Anterior cingulate cortex (tissue), 58 donors: ENCODE measurements at regions not wholly inside any gene's neighbourhood (a gene's known extent, or its start where the extent isn't known, plus 50 kb on each side); places are given as distances from the start of the nearest gene placed in this dataset.
"Not testable (repeated sequence)": the region's sequence is repeated elsewhere in the genome, so short reads cannot be mapped to it uniquely, and the experiment has no call there.

Experiments
- DNase-seq, 58 donors: peaks; one replicate each; lab custom pipeline; 2025; lab: John Stamatoyannopoulos, UW

DNA sequence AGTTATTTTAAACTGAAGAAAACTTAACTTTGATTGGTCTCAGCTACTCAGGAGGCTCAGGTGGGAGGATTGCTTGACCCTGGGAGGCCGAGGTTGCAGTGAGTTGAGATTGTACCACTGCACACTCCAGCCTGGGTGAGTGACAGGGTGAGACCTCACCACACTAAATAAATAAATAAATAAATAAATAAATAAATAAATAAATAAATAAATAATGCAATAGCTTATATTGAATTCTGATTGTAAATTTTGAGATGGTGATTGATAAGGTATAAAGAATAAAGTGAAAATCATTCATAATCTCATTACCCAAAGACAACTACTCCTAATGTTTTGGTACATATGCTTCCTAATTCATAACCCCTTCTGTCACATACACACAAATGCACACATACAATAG, 58.1 kb downstream of the TUBA3C start:
- no peak for DNase-seq

- DNase-seq, result no peak
Observed at GRCh38 chr13:19117913-19118739, 63.5 kb downstream of the TUBA3C start.

DNA sequence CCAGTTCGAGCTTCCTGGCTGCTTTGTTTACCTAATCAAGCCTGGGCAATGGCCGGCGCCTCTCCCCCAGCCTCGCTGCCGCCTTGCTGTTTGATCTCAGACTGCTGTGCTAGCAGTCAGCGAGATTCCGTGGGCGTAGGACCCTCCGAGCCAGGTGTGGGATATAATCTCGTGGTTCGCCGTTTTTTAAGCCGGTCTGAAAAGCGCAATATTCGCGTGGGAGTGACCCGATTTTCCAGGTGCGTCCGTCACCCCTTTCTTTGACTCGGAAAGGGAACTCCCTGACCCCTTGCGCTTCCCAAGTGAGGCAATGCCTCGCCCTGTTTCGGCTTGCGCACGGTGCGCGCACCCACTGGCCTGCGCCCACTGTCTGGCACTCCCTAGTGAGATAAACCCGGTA, 72.4 kb downstream of the TUBA3C start:
- not testable (repeated sequence) for DNase-seq

DNA sequence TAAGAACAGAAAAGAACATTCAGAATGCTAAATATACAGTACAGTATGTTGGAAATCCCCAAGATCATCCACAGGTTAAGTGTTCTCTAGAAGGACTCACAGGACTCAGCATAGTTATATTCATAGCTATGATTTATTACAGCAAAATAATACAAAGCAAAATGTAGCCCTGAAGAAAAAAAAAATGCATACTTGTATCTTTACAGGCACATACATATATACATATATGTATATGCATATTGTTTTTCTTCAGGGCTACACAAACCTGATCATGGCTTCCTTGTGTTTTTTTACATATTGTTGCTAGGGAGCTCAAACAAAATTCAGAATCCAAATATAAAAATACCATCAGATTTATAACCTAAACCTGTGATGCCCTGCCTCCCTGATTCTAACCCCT, 78.5 kb downstream of the TUBA3C start:
- DNase-seq, result no peak

DNA sequence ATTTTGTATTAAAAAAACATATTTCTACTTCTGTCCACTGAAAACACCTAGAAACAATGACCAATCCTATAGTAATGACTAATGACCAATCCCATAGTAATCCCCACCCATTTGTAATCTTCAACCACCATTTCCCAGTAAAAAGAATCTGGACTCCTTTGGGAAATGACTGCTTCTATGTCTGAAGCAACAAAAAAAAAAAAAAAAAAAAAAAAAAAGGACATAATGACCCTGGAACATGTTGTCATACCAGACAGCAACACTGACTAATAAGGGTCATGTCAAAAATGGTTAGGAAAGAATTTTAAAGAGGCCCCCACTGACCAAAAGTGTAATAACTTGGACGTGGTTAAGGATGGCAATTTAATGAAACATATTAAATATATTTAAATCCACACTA, 88.3 kb downstream of the TUBA3C start:
- DNase-seq, result no peak

GRCh38 chr13:19090495-19090894, 91.1 kb downstream of the TUBA3C start:
- DNase-seq, result no peak

DNA sequence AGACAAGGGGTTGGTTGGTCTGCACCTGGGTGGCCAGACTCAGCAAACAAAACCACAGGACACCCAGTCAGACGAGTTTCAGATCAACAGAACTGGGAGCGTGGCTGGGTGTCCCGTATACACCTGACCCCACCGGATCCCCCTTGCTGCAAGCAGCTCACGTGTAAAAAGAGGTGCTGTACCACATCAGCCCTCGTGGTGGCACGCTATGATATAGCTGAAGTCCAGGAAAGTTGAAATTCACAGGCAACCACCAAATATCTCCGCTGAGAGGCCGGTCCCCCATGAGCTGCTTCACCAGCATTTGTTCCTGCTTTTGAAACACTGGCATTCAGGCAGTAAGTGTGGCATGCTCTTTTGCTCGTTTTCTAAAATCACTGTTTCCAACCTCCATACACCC, 92.3 kb downstream of the TUBA3C start:
- peak in 2 of 58 donors; percentile 1 for DNase-seq

GRCh38 chr13:19088416-19088815, 93.2 kb downstream of the TUBA3C start:
- DNase-seq, result no peak

DNA sequence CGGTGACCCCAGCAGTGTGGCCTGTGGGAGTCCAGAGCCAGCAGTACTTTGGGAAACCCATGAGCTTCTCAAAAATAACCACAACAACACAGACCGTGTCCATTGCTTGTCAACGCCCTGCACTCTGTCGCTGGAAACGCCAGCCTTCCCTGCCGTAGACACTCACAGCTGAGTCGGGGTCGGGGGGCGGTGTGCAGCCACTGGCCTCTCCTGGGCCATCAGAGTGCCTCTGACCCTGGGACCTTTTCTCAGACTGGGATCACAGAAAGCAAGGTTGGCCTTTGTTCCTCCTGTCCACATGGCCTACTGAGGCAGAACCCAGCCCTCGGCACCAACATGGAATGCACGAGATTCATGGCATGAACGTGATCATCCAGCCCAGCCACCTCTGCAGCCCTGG, 95.7 kb downstream of the TUBA3C start:
- DNase-seq, result no peak

GRCh38 chr13:19085258-19085657, 96.4 kb downstream of the TUBA3C start:
- no peak for DNase-seq

DNA sequence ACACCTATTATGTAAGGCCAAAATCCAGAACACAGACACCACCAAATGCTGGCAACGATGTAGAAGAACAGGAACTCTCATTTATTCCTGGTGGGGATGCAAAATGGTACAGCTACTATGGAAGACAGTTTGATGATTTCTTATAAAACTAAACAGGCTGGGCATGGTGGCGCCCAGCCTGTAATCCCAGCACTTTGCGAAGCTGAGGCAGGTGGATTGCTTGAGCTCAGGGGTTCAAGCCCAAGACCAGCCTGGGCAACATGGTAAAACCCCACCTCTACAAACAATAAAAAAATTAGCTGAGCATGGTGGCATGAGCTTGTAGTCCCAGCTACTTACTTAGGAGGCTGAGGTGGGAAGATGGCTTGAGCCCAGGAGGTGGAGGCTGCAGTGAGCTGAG, 98.3 kb downstream of the TUBA3C start:
- DNase-seq, result no peak

GRCh38 chr13:19075418-19075817, 106.2 kb downstream of the TUBA3C start:
- DNase-seq, result no peak

DNA sequence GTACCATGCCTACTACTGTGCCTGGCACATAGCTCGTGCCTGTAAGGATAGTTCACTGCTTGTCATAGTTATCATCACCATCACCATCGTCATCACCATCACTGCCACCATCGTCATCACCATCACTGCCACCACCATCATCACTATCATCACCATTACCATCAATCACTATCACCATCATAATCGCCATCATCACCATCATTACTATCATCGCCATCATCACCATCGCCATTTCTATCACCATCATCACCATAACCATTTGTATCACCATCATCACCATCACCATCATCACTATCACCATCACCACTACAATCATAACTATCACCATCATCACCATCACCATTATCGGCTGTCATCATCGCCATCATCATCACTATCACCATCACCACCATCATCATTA, 107.1 kb downstream of the TUBA3C start:
- DNase-seq, result no peak

- DNase-seq, result not testable (repeated sequence)
Observed at GRCh38 chr13:19074106-19074505, 107.5 kb downstream of the TUBA3C start.

GRCh38 chr13:19072956-19073706, 108.5 kb downstream of the TUBA3C start:
- DNase-seq, result not testable (repeated sequence)

DNA sequence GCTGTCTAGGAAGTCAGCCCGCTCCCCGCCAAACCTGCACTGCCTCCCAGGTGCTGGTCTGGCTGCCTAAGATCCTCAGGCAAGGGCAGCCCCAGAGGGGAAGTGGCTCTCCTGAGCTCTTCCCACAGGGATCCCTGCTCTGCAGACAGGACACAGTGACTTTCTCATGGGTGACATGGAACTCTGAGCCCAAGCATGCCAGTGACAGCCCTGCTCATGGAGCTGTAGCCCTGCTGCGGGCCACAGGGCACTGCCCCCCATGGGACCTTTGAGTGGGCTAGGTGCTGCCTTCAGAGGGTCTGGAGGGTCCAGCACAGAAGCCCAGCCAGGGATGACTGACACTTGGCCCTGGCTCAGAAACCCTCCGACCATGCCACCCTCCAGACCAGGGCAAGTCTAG, 109.1 kb downstream of the TUBA3C start:
- DNase-seq, result no peak

DNA sequence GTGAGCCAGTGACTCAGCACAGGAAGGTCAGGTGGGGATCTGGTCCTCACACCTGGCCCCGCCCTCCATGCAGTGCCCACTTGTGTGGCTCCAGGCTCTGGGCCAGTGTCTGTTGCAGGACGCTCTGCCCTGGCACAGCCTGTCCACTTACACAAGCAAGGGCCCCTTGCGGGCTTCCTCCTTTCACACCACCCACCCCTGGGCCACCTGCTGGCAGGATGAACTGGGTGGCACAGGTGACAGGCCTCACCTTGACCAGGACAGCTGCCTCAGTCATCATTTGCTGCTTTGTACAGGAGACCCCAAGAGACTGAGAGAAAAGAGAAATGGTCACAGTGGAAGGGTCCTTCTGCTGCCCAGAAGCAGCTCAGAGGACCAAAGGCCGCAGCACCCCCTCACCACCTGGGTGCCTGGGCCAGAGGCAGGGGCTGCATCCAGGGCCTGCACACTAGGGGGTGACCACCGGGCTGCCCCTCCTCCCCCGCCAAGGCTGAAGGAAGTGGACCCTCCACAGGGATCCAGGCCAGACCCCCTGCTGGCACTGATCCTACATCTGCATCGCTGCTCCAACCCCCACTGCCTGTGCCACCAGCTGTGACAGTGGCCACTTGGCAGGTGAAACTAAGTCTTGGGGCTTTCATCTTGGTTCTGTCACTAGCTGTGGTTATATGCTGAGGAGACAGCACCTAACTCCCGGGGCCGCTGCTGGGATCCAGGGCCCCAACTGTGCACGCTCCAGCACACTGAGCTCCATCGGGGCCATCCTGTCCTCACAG, 110.3 kb downstream of the TUBA3C start:
- no peak for DNase-seq

GRCh38 chr13:19070398-19070735, 111.3 kb downstream of the TUBA3C start:
- DNase-seq, result no peak

- DNase-seq, result no peak
Observed at GRCh38 chr13:19069684-19070397, 111.8 kb downstream of the TUBA3C start.

DNA sequence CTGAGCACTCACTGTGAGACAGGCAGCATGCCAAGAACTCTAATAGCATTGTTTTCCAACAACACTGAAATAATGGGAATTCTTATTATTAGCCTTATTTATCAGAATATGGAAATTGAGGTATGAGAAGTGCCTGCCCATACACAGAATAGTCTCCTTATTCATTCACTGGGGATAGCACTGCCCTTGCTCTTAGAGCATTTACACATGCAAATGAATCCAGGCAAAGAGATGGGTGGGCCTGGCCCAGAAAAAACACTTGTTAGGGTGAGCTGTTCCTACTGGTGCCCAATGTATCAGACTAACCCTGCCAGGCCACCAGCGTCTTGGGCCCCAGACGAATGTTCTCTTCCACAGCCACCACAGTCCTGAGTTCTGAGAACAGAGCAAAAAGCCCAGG, 112.9 kb downstream of the TUBA3C start:
- DNase-seq, result no peak

DNA sequence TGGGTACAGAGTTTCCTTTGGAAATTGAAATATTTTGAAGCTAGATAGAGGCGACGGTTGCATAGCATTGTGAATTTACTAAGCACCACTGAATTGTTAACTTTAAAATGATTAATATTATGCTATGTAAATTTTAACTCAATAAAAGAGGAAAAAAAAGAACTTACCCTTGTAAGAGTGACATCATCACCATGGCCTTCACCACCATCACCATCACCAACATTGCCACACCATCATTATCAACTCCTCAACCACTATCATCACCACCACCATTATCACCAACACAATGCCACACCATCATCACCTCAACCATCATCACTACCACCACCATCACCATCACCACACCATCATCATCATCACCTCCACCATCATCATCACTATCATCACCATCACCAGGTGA, 113.9 kb downstream of the TUBA3C start:
- no peak for DNase-seq
